Left kidney (tissue), 1 donor: ENCODE measurements at regions not wholly inside any gene's neighbourhood (a gene's known extent, or its start where the extent isn't known, plus 50 kb on each side); places are given as distances from the start of the nearest gene placed in this dataset.
A peak's percentile ranks its signal among the peaks of the same experiment; 100 is the strongest.

ENCODE experiments used
- DNase-seq: peaks from one replicate; pipeline ENCODE4 v3.0.0-alpha.2; 2013

DNA sequence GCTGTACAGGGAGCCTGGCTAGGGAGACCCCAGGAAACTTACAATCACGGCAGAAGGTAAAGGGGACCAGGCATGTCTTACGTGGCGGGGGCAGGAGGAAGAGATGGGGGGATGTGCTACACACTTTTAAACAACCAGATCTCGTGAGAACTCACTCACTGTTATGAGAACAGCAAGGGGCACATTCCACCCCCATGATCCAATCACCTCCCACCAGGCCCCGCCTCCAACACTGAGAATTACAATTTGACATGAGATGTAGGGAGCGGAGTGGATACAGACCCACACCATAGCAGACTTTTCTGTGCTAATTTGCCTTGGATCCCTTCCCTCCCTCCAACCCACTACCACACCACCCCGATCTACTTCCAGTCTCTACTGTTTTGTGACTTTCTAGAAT lies 106.7 kb upstream of the PEG3 start:
- DNase-seq, result no peak

GRCh38 chr19:56949626-56950025 lies 109.1 kb upstream of the PEG3 start:
- no peak for DNase-seq

DNA sequence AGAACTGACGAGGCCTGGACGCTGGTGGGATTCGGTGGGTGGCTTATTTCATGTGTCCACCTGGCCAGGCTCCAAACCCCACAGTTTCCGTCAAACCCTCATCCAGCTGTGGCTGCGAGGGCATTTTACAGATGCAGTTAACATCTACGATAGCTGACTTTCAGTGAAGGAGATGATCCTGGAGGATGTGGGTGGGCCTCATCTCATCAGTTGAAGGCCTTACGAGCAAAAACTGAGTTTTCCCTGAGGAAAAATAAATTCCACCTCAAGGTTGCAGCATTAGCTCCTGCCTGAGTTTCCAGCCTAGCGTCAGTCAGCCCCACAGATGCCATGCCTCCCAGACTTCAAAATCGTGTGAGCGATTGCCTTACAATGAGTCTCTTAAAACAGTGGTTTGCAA lies 111.1 kb upstream of the PEG3 start:
- DNase-seq, result no peak

DNA sequence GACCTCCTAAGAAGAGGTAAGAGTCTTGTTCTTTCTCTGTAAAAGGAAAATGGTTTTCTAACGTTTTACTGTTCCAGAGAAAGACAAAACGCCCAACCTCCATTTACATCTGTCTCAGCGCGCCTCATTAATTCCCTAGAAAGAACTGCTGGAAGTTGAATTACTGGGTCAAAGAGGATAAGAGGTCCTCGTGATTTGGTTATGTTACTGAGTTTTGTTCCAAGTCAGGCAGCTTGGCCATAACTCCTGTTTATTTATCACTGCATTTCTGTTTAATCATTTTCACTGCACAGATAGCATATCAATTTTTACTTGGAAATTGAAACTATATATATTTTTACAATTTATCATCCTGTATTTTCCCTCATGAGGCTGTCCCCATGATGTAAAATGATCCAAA lies 112.9 kb upstream of the PEG3 start:
- DNase-seq, result no peak

- DNase-seq, result no peak
Measured at GRCh38 chr19:56955637-56956216, 115.2 kb upstream of the PEG3 start.

DNA sequence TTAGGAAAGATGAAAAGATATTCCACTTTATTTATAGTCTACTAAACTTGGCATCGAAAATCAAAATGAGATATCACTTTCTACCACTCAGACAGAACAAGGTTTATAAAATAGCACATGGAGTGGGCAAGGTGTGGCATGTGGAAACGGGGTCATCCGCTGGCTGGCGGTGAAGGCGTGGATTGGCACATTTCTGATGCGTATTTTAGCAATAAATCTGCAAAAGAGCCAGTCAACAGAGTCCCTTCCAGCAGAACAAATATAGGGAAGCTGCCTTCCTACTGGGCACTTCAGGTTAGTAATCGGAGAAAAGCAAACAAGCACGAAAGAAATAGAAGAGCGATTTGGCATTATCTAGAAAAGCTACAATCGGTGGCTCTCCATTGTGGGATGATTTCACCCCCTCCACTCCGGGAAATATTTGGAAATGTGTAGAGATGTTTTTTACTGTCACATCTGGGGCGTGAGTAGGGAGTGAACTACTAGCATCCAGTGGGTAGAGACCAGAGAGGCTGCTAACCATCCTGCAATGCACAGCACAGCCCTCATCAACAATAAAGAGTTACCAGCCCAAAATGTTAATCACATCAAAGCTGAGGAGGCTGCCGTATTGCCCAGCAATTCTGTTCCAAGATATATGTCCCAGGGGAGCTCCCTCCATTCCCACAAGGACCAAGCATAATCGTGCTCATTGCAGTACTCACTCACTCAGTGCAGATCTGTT lies 116.1 kb upstream of the PEG3 start:
- DNase-seq, result no peak

GRCh38 chr19:56959205-56959604 lies 118.7 kb upstream of the PEG3 start:
- no peak for DNase-seq

DNA sequence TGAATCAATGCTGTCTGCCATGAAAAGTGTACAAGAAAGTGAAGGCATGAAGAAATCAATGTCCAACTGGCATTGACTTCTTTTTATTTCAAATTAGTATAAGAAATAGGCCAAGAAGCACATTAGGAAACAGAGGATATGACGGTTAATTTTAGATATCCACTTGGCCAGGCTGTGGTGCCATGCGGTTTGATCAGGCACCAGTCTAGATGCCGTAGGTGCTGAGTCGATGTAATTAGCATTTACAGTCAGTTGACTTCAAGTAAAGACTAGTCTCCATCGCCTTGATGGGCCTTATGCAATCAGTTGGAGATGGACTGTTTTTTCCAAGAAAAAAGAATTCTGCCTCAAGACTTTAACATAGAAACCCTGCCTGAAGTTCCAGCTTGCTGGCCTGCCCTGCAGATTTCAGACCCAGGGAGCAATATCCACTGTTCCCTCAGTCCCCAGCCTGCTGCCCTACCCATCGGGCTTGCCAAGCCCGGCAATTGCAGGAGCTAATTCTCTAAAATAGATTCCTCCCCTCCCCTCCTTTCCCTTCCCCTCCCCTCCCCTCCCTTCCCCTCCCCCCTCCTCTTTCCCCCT lies 120.5 kb upstream of the PEG3 start:
- DNase-seq, result no peak

GRCh38 chr19:56964410-56964920 lies 123.9 kb upstream of the PEG3 start:
- no peak for DNase-seq

GRCh38 chr19:56966225-56966696 lies 125.7 kb upstream of the PEG3 start:
- DNase-seq, result peak; percentile 89

DNA sequence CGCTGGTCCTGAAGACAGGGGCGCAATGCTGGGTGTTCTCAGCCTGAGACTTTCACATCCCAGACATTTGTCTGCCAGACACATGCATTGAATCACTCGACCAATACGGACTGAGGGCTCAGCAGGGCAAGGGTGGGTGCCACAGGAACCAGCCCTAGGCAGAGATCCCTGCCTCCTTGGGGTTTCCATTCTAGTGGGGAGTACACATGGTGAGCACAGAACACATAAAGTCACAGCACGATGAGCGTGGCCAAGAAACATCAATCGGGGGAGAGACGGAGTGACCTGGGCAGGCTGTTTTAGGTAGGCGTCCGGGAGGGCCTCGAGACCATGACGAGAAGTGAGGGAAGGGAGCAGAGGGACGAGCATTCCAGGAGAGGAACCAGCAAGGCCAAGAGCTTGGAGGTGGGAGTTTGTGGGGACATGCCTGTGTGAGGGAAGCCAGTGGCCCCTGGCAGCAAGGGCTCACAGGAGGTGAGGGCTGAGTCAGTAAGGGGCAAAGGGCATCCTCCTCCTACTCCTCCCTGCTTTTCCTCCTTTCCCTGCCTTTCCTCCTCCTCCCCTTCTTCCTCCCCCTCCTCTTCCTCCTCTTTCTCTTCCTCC lies 126.3 kb upstream of the PEG3 start:
- no peak for DNase-seq

GRCh38 chr19:56969156-56969555 lies 128.6 kb upstream of the PEG3 start:
- no peak for DNase-seq

- no peak for DNase-seq
Measured at GRCh38 chr19:56969759-56970178, 129.2 kb upstream of the PEG3 start.

DNA sequence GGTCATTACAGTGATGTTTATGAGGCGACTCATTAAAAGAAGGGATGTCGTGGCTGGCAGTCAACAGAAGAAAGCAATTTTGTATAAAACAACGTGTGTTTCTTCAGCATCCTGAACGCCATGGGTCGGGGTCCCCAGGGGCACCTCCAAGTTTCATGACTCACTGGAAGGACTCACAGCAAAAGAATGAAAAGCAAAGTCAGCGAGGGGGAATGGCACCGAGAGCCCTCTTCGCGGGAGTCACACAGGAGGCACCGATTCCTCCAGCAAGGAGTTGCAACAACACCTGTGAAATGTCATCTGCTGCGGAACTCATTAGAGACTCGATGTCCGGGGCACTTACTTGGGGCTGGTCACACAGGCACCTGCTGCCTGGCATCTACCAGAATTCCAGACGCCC lies 130.7 kb upstream of the PEG3 start:
- no peak for DNase-seq

GRCh38 chr19:56972291-56972841 lies 131.8 kb upstream of the PEG3 start:
- DNase-seq, result peak; percentile 87

GRCh38 chr19:56973713-56974555 lies 133.4 kb upstream of the PEG3 start:
- no peak for DNase-seq

DNA sequence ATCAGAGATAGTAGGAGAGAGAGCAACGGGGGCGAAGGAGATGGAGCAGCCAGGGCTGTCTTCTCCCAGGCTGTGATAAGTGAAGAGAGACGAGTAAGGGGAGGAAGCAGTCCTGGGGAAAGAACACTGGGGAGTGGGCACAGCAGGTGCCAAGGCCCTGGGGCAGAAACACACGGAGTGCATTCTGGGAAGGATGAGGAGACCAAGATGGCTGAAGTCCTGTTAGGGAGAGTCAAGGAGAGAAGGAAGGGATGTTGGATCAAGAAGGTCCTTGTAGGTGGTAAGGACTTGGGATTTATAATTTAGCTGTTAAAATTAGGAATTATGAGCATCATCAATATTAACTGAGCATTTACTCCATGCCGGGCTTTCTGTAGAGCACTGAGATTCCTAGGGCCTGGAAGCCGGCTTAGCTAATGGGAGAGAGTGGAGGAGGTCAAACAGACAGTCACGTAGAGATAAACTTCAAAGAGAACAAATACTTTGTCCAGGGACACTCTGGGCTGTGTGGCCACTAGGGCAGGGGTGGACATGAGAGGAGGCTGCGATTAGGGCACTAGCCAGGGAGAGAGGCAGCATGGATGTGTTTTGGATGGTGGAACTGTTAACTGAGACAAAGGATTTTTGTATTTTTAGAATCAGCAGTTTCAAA lies 134.2 kb upstream of the PEG3 start:
- no peak for DNase-seq

DNA sequence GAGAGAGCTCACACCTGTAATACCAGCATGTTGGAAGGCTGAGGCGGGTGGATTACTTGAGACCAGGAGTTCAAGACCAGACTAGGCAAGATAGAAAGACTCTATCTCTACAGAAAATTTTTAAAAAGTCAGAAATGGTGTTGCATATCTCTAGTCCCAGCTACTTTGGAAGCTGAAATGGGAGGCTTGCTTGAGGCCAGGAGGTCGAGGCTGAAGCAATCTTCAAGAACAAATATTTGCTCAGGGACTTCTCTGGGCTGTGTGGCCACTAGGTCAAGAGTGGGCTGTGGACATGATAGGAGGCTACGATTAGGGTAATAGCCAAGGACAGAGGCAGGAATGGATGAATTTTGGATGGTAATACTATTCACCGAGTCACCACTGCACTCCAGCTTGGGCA lies 135.8 kb upstream of the PEG3 start:
- DNase-seq, result no peak

DNA sequence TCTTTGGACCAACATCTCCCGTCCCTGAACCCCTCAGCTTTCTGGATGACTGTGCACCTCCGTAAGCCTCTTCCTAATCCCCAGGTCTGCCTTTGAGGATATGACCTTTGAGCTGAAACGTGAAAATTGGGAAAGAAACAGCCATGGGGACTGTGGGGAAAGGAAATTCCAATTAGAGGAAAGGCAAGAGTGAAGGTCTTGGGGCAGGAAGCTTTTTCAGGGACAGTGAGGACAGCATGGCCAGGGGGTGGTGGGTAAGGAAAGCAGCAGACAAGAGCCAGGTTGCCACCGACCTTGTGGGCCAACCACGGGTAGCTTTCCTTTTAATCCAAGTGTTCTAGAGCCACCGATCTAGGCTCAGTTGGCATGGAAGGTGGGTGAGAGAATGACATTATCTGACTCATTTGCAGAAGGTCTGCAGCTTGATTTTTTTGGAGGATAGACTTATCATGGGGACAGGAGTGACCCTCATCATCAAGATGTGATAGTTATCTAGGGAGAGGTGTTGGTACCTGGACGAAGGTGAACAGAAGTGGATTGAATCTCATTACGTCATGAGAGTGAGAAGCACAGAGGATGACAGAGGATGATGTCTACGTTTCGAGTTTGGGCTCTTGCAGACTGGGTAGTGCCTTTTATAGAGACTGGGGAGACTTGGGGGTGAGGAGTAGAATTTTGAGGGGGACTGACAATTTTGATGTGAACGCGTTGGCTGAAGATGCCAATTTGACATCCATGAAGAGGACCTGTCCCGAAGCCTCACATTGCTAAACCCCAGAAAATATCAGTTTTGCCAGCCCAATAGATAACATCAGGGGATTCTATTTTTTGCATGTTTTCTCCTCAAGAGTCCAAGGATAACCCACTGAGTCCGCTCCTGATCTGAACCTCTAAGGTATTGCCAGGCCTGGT lies 136.7 kb upstream of the PEG3 start:
- no peak for DNase-seq

GRCh38 chr19:56978023-56978565 lies 137.6 kb upstream of the PEG3 start:
- DNase-seq, result no peak
